ENCODE measurements at regions not wholly inside any gene's neighbourhood (a gene's known extent, or its start where the extent isn't known, plus 50 kb on each side); places are given as distances from the start of the nearest gene placed in this dataset.

- TF ChIP-seq CTCF (IDR thresholded peaks at IDR 0.05; ENCODE audit: borderline replicate concordance, extremely low read depth, low read length, poor library complexity, severe bottlenecking) (peak; percentile 39), EZH2 (IDR thresholded peaks at IDR 0.05; ENCODE audit: borderline replicate concordance, low read depth, low read length, severe bottlenecking) (no peak)
Observed at GRCh38 chr1:57770772-57771171, 346.9 kb upstream of the DAB1 start.

Measured in DND-41 (cell line).